CD4-positive, alpha-beta memory T cell (primary cell): ENCODE measurements at regions not wholly inside any gene's neighbourhood (a gene's known extent, or its start where the extent isn't known, plus 50 kb on each side); places are given as distances from the start of the nearest gene placed in this dataset. TPM values are rescaled to one million over a fixed set of nuclear protein-coding genes. Genes with fewer than 3 reads are reported as not detected.

Experiments
- microRNA-seq: library from miRNA; unstranded; fragments of <30 nt; microRNA quantifications from one replicate; pipeline ENCODE4 v1.2.0, GENCODE V29; 2021; ENCODE audit warnings: borderline replicate concordance, borderline number of aligned reads, borderline microRNAs expressed, mixed read lengths

Small RNA genes in the stretch of these regions (microRNA-seq; reads per million reads assigned to microRNA genes)
- not detected for gene MIR4435-2
